Mesenchymal stem cell (in vitro differentiated cells and primary cell): ENCODE measurements at regions not wholly inside any gene's neighbourhood (a gene's known extent, or its start where the extent isn't known, plus 50 kb on each side); places are given as distances from the start of the nearest gene placed in this dataset.

Experiments
- DNase-seq: peaks from one replicate; pipeline ENCODE4 v3.0.0-alpha.2; 2013
- H2AFZ ChIP-seq: one replicate; pipeline ENCODE4 v1.6.1; 2013; ENCODE audit warnings: low read depth, mild to moderate bottlenecking, control low read depth, inconsistent platforms, low read length, moderate library complexity
- H2AK5ac ChIP-seq: 2 replicates; pipeline ENCODE4 v1.6.1; 2013; ENCODE audit warnings: low read length, moderate library complexity, mild to moderate bottlenecking, inconsistent platforms; ENCODE audit not compliant: severe bottlenecking
- H2BK120ac ChIP-seq: one replicate; pipeline ENCODE4 v1.6.1; 2013; ENCODE audit warnings: low read depth, mild to moderate bottlenecking, inconsistent platforms, low read length, moderate library complexity
- H2BK12ac ChIP-seq, 2 experiments: one replicate each; pipeline ENCODE4 v1.6.1; 2013; ENCODE audit warnings: inconsistent platforms in 2 of 2, low read length in 2 of 2, mild to moderate bottlenecking in 2 of 2, moderate library complexity in 2 of 2, control low read depth in 1 of 2
- H2BK15ac ChIP-seq: one replicate; pipeline ENCODE4 v1.6.1; 2013; ENCODE audit warnings: mild to moderate bottlenecking, low read depth, inconsistent platforms; ENCODE audit not compliant: poor library complexity, severe bottlenecking
- H2BK5ac ChIP-seq: 2 replicates; pipeline ENCODE4 v1.6.1; 2013; ENCODE audit warnings: low read depth, mild to moderate bottlenecking, low read length, control low read depth, inconsistent platforms; ENCODE audit not compliant: poor library complexity, severe bottlenecking
- H3K14ac ChIP-seq, 2 experiments: one replicate each; pipeline ENCODE4 v1.6.1; 2013; ENCODE audit warnings: inconsistent platforms in 2 of 2, low read length in 2 of 2, control low read depth in 1 of 2, mild to moderate bottlenecking in 1 of 2, moderate library complexity in 1 of 2
- H3K18ac ChIP-seq, 2 experiments: one replicate each; pipeline ENCODE4 v1.6.1; 2013; ENCODE audit warnings: inconsistent platforms in 2 of 2, low read length in 2 of 2, control low read depth in 1 of 2, low read depth in 1 of 2, mild to moderate bottlenecking in 1 of 2
- H3K23ac ChIP-seq, 2 experiments: one replicate each; pipeline ENCODE4 v1.6.1; 2013; ENCODE audit warnings: inconsistent platforms in 2 of 2, low read length in 2 of 2, mild to moderate bottlenecking in 2 of 2, moderate library complexity in 2 of 2, control low read depth in 1 of 2
- H3K27ac ChIP-seq: 2 replicates; pipeline ENCODE4 v1.5.1; 2013; ENCODE audit warnings: mild to moderate bottlenecking, moderate library complexity, low read length, control low read depth, inconsistent platforms; ENCODE audit not compliant: poor library complexity, severe bottlenecking
- H3K27me3 ChIP-seq, 2 experiments: 2 replicates each; pipeline versions ENCODE4 v1.6.1 to v1.7.0; 2013; ENCODE audit warnings: low read length in 2 of 2, mild to moderate bottlenecking in 2 of 2, moderate library complexity in 2 of 2, control low read depth in 1 of 2, inconsistent platforms in 1 of 2; ENCODE audit not compliant: control insufficient read depth in 1 of 2, insufficient read depth in 1 of 2
- H3K36me3 ChIP-seq, 2 experiments: 2 replicates each; pipeline versions ENCODE4 v1.6.1 to v1.7.0; 2013; ENCODE audit warnings: low read length in 2 of 2, control low read depth in 1 of 2, inconsistent platforms in 1 of 2, low read depth in 1 of 2, mild to moderate bottlenecking in 1 of 2; ENCODE audit not compliant: insufficient read depth in 2 of 2, control insufficient read depth in 1 of 2
- H3K4ac ChIP-seq, 2 experiments: one replicate each; pipeline ENCODE4 v1.6.1; 2013; ENCODE audit warnings: inconsistent platforms in 2 of 2, low read length in 2 of 2, mild to moderate bottlenecking in 2 of 2, moderate library complexity in 2 of 2, control low read depth in 1 of 2, low read depth in 1 of 2
- H3K4me1 ChIP-seq: 2 replicates; pipeline ENCODE4 v1.6.1; 2013; ENCODE audit warnings: low read depth, low read length, control low read depth; ENCODE audit not compliant: control insufficient read depth, insufficient read depth
- H3K4me2 ChIP-seq: 2 replicates; pipeline ENCODE4 v1.6.1; 2013; ENCODE audit warnings: low read length, mild to moderate bottlenecking, inconsistent platforms; ENCODE audit not compliant: poor library complexity, severe bottlenecking
- H3K4me3 ChIP-seq, 2 experiments: 2 replicates each; pipeline versions ENCODE4 v1.5.1 to v1.7.0; 2013; ENCODE audit warnings: low read length in 2 of 2, mild to moderate bottlenecking in 2 of 2, control low read depth in 1 of 2, low read depth in 1 of 2; ENCODE audit not compliant: insufficient read depth in 1 of 2
- H3K79me1 ChIP-seq: replicated peaks from 2 replicates; pipeline ENCODE4 v1.6.1; 2013; ENCODE audit warnings: mild to moderate bottlenecking, control low read depth, low read length, inconsistent platforms; ENCODE audit not compliant: poor library complexity, severe bottlenecking
- H3K9ac ChIP-seq: 2 replicates; pipeline ENCODE4 v1.7.0; 2013; ENCODE audit warnings: mild to moderate bottlenecking, low read length, moderate library complexity
- H3K9me3 ChIP-seq: 2 replicates; pipeline ENCODE4 v1.7.0; 2013; ENCODE audit warnings: mild to moderate bottlenecking, low read length; ENCODE audit not compliant: control insufficient read depth
- H4K8ac ChIP-seq: one replicate; pipeline ENCODE4 v1.6.1; 2013; ENCODE audit warnings: inconsistent platforms, mild to moderate bottlenecking, low read length, moderate library complexity
- H4K91ac ChIP-seq: one replicate; pipeline ENCODE4 v1.6.1; 2013; ENCODE audit warnings: mild to moderate bottlenecking, low read length, inconsistent platforms
- WGBS: methylation state at CpG from one replicate; pipeline ENCODE4 v1.1.7; 2013; ENCODE audit warnings: mixed read lengths; 5-methylcytosine and 5-hydroxymethylcytosine counted together

GRCh38 chr3:107032111-107032510, 345.1 kb upstream of the CCDC54 start:
- no peak for DNase-seq
- no peak overlapping the region for H4K8ac ChIP-seq
- H4K91ac ChIP-seq, result no peak overlapping the region
- H3K27ac ChIP-seq, result no peak overlapping the region
- no peak overlapping the region for H2BK5ac ChIP-seq
- no peaks in the 10 kb centered on the region for H3K79me1 ChIP-seq
- H3K18ac ChIP-seq, result no peak overlapping the region
- no peak overlapping the region for H3K4me2 ChIP-seq
- H2BK12ac ChIP-seq, result no peak overlapping the region
- H3K4ac ChIP-seq, result no peak overlapping the region
- H3K4me3 ChIP-seq, result no peak overlapping the region
- H3K23ac ChIP-seq, result no peak overlapping the region
- H2AFZ ChIP-seq, result no peak overlapping the region
- no peak overlapping the region for H3K14ac ChIP-seq
- H3K36me3 ChIP-seq, result no peaks in the 10 kb centered on the region
- WGBS, result no CpG with 5 or more reads among the region's 2 CpGs
- H2AK5ac ChIP-seq, result no peak overlapping the region
- no peaks in the 10 kb centered on the region for H3K4me1 ChIP-seq
- peaks cover 8% of the 10 kb centered on the region for H3K9me3 ChIP-seq
- H2BK120ac ChIP-seq, result no peak overlapping the region
- H3K27me3 ChIP-seq, result no peaks in the 10 kb centered on the region
- no peak overlapping the region for H2BK15ac ChIP-seq
- H3K9ac ChIP-seq, result no peak overlapping the region

GRCh38 chr3:107034142-107034541, 343.1 kb upstream of the CCDC54 start:
- Histone ChIP-seq H3K9me3 (peaks cover 21% of the 10 kb centered on the region), H2BK12ac (no peak overlapping the region), H4K8ac (no peak overlapping the region), H2AK5ac (no peak overlapping the region), H3K4me2 (no peak overlapping the region), H2BK15ac (no peak overlapping the region), H3K27ac (no peak overlapping the region), H3K4me1 (no peaks in the 10 kb centered on the region), H3K27me3 (no peaks in the 10 kb centered on the region), H2BK5ac (no peak overlapping the region), H3K9ac (no peak overlapping the region), H2AFZ (no peak overlapping the region), H3K23ac (no peak overlapping the region), H2BK120ac (no peak overlapping the region), H3K4ac (no peak overlapping the region), H4K91ac (no peak overlapping the region), H3K79me1 (no peaks in the 10 kb centered on the region), H3K18ac (no peak overlapping the region), H3K14ac (no peak overlapping the region), H3K4me3 (no peak overlapping the region), H3K36me3 (no peaks in the 10 kb centered on the region)
- DNase-seq, result no peak
- no CpG with 5 or more reads among the region's 3 CpGs for WGBS

- Histone ChIP-seq H3K14ac (no peak overlapping the region), H2BK15ac (no peak overlapping the region), H3K79me1 (no peaks in the 10 kb centered on the region), H3K36me3 (no peaks in the 10 kb centered on the region), H2AFZ (no peak overlapping the region), H4K91ac (no peak overlapping the region), H3K18ac (no peak overlapping the region), H3K23ac (no peak overlapping the region), H3K9me3 (peaks cover 21% of the 10 kb centered on the region), H3K9ac (no peak overlapping the region), H3K27ac (no peak overlapping the region), H2BK5ac (no peak overlapping the region), H3K4me3 (no peak overlapping the region), H2BK12ac (no peak overlapping the region), H2BK120ac (no peak overlapping the region), H3K4me1 (no peaks in the 10 kb centered on the region), H4K8ac (no peak overlapping the region), H3K4ac (no peak overlapping the region), H3K27me3 (no peaks in the 10 kb centered on the region), H3K4me2 (no peak overlapping the region), H2AK5ac (no peak overlapping the region)
- no peak for DNase-seq
- 84% methylated on average over 2 of the region's 2 CpGs for WGBS
These were observed 342.1 kb upstream of the CCDC54 start for GRCh38 chr3:107035176-107035575.

GRCh38 chr3:107044677-107045076, 332.6 kb upstream of the CCDC54 start:
- Histone ChIP-seq H3K9ac (no peak overlapping the region), H3K14ac (no peak overlapping the region), H3K27me3 (no peaks in the 10 kb centered on the region), H3K9me3 (no peaks in the 10 kb centered on the region), H3K4me3 (no peak overlapping the region), H2AK5ac (no peak overlapping the region), H2BK5ac (no peak overlapping the region), H3K36me3 (no peaks in the 10 kb centered on the region), H3K4ac (no peak overlapping the region), H3K27ac (no peak overlapping the region), H2AFZ (no peak overlapping the region), H3K23ac (no peak overlapping the region), H4K8ac (no peak overlapping the region), H3K4me2 (no peak overlapping the region), H4K91ac (no peak overlapping the region), H3K79me1 (no peaks in the 10 kb centered on the region), H2BK120ac (no peak overlapping the region), H3K18ac (no peak overlapping the region), H2BK15ac (no peak overlapping the region), H3K4me1 (no peaks in the 10 kb centered on the region), H2BK12ac (no peak overlapping the region)
- no CpG with 5 or more reads among the region's 1 CpG for WGBS
- DNase-seq, result no peak
